Activated CD4-positive, alpha-beta T cell treated with anti-CD3 and anti-CD28 coated beads, Interleukin-2, Interleukin-4, amounts not matched to agents 100 ng/mL and 50 ng/mL, durations not matched to agents 16 hours and 8 hours (primary cell): ENCODE measurements at regions not wholly inside any gene's neighbourhood (a gene's known extent, or its start where the extent isn't known, plus 50 kb on each side); places are given as distances from the start of the nearest gene placed in this dataset.

Experiments
- DNase-seq: peaks from one replicate; pipeline ENCODE4 v3.0.0-alpha.2; 2020; ENCODE audit warnings: low spot score

DNA sequence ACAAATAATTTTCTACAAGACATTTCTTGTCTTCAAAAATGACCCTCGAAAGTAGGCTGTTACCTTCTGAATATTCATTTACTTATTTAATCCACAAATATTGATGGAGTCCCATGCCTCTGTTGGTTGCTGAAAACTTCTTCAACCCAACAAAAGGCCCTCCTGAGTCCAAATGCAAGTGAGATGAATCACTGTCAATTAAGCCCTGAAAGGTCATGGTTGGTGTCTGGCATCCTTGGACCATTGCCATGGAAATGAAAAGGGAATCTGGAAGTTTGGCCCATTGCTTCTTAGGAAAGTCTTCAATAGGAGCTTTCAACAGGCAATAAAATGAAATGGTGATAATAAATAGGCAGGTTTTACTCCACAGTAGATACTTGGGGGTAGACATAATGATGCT lies 364.7 kb upstream of the DYNLRB2 start:
- no peak for DNase-seq

GRCh38 chr16:80175011-80175410 lies 365.8 kb upstream of the DYNLRB2 start:
- DNase-seq: no peak

GRCh38 chr16:80174416-80174815 lies 366.4 kb upstream of the DYNLRB2 start:
- DNase-seq: no peak

DNA sequence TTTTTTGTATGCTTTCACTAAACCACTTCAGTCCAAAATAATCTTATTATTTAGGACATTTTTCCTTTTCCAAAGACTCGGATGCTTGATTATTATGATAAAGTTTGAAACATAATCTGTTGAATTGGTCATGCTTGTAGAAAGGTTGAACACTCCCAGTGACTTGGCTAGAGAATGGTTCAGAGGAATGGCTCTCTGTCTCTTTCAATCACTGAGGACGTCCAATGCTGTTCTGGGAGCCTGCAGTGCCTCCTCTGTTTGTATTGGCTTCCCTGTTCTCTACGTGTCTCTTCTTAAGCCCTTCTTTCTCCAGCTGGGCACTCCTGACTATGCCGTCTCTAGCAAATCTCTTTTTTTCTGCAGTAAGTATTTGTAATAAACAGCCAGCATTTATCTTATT lies 369.0 kb upstream of the DYNLRB2 start:
- no peak for DNase-seq

DNA sequence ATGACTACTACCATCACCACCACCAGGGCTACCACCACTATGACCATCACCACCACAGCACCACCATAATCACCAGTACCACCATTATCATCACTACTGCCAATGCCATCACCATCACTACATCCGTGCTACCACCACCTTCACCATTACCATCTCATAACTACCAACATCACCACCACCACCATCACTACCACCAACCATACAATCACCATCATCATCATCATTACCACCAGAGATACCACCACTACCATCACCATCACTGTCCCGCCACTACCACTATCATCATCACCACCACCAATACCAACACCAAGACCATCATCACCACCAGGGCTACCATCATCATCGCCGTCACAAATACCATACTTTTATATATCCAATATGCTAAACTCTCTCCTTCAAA lies 369.6 kb upstream of the DYNLRB2 start:
- no peak for DNase-seq

GRCh38 chr16:80167657-80168390 lies 373.0 kb upstream of the DYNLRB2 start:
- no peak for DNase-seq

GRCh38 chr16:80166082-80166481 lies 374.7 kb upstream of the DYNLRB2 start:
- no peak for DNase-seq

DNA sequence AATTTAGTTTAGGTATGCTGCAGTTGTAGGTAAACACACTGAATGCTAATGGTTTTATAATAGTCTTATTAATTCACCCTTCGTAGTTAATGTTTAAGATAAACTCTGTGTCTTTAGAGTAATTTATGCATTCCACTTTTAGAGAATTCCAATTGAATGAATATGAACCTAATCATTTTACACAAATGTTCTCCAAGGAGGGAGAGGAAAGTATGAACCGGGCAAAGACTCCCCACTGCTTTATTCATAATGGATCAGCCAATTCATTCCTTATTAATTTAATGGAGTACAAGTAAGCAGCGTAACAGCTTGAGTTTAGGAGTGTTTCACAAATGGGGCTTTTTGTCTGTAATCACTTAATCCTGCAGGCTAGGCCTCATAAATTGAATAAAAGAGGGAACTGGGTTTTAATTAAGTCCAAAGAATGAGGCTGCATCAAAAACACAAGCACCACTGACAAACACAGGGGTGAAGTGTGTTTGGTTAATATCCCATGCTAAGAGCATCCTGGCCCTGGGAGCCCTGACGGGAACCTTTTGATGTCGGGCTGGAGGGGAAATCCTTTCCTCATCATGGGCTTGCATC lies 375.7 kb upstream of the DYNLRB2 start:
- no peak for DNase-seq

DNA sequence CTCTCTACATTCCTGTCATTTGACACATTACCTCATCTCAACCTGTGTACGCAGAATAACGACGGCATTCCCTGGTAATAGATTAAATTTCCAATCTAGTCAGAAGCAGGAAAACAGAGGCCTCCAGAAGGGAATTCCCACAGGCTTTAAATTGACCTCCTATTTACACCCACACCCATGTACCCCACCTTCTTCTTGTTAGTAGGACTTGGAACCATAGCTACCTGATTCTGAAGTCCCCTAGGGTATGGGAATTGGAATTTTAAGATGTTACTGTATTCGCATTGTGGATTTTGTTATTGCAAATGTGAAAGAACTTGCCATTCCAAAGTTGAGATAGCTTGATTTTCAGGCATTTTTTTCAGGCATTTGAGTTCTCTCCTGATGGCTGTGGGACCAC lies 377.5 kb upstream of the DYNLRB2 start:
- DNase-seq: no peak

- DNase-seq: no peak
Measured at GRCh38 chr16:80161799-80162739, 378.7 kb upstream of the DYNLRB2 start.

- DNase-seq: no peak
Measured at GRCh38 chr16:80158766-80159165, 382.0 kb upstream of the DYNLRB2 start.

DNA sequence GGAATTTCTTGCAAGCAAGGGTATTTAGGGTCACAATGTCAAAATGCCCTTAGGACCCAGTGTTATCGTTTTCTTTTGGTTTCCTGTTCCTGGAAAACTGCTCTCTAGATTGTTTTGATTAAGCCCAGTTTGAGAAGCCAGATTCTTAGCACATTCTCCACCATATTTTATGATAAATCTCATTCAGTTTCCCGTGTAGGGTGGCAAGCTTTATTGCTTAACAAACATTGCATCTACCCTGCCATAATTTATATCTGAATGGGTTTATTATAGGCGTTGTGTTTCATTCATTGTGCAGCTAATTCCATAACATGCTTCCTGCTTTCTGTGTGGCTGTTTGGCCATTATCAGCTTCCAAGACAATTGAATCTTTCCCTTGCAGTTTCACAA lies 389.1 kb upstream of the DYNLRB2 start:
- no peak for DNase-seq

GRCh38 chr16:80150978-80151721 lies 389.6 kb upstream of the DYNLRB2 start:
- no peak for DNase-seq

DNA sequence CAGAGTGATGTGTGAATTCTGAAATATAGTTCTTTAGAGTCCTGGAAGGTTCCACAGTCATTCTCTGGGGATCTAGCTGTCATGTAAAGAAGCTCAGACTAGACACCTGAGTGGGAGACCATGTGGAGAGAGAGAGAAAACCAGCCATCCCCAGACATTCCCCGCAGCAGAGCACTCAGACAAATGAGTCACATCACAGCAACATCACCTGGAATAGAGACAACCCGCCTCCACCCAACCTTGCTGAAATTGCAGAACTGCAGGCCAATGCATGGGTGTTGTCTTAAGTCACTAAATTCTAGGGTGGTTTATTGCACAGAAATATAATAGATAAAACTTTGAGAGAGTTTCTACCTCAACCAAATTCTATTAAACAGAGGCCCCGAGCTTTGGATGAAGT lies 392.0 kb upstream of the DYNLRB2 start:
- DNase-seq: no peak

GRCh38 chr16:80147026-80147655 lies 393.7 kb upstream of the DYNLRB2 start:
- DNase-seq: no peak

GRCh38 chr16:80144191-80144590 lies 396.6 kb upstream of the DYNLRB2 start:
- no peak for DNase-seq

DNA sequence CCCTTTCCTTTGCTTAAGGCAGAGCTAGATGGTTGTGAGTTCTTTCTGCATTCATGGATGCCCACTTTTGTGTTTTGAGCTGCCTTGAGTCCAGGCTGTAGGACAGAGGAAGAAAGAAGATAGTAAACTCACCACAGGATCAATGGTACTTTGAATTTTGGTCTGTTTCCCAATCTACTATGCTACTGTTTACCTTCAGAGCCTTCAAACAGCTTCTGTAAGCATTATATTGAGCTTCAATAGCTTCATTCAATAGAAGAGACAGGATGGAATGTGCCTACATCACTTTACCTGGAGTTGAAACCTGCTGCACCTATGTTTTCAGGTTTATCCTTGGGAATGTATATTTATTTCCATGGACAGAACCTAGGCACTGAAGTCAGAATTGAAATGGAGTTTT lies 397.9 kb upstream of the DYNLRB2 start:
- DNase-seq: no peak

DNA sequence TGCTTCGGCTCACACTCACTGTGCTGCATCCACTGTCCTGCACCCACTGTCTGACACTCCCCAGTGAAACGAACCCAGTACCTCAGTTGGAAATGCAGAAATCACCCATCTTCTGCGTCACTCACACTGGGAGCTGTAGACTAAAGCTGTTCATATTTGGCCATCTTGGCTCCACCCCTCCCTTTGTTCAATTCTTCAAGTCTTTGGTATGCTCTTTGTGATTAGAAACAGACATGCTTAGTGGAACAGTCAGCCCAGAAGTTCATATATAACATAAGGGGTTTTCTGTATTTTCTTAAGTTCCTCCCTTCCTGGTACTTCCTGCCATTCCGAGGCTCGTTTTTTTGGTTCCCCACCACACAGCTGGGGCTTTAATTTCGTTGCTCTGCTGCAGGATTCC lies 398.5 kb upstream of the DYNLRB2 start:
- no peak for DNase-seq

- no peak for DNase-seq
Measured at GRCh38 chr16:80129791-80130190, 411.0 kb upstream of the DYNLRB2 start.

GRCh38 chr16:80125677-80126076 lies 415.1 kb upstream of the DYNLRB2 start:
- no peak for DNase-seq

GRCh38 chr16:80123189-80123588 lies 417.6 kb upstream of the DYNLRB2 start:
- no peak for DNase-seq

DNA sequence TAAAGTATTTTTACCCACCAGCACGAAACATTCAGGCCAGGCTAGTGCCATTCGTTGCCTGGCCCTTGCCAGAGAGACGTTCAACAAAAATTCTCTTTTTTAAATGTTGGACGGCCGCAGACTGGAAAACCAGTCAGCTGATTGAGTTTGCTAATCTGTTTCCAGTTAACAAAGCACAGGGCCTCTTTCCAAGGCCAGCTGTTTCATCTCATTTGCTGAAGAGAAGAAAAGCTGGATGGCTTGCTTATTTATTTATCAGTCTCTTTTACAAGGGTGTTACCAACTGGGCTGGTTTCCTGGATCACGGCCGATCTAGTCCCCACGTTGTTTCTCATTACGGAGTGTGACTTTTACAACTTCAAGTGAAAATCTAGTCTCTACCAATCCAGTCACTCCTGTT lies 418.7 kb upstream of the DYNLRB2 start:
- DNase-seq: no peak
